GM19395 (cell line): ENCODE measurements at regions not wholly inside any gene's neighbourhood (a gene's known extent, or its start where the extent isn't known, plus 50 kb on each side); places are given as distances from the start of the nearest gene placed in this dataset.

Source experiments
- ATAC-seq: cut with Tn5 transposase; IDR thresholded peaks from one replicate; pipeline ENCODE4 v1.9.1; 2021; ENCODE audit warnings: mild to moderate bottlenecking, moderate library complexity; ENCODE audit not compliant: unreplicated experiment

DNA sequence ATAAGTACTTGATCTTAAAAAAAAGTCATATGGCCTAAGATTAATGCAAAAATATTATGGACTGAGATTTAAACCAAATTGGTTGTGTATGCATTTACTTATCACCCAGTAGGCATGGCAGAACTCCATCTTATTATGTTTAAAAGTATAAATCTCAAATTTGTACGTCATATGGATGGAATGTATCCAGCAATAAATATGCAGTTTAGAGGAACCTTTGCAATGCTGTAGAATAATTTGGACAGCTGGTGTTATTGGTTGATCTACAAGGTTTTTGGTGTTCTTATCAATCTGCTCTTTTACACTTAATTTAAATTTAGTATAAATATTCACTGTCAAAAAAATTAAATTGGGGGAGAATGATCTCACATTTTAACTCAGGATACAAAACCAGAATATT, 640.2 kb downstream of the SATB2 start:
- no peak for ATAC-seq

DNA sequence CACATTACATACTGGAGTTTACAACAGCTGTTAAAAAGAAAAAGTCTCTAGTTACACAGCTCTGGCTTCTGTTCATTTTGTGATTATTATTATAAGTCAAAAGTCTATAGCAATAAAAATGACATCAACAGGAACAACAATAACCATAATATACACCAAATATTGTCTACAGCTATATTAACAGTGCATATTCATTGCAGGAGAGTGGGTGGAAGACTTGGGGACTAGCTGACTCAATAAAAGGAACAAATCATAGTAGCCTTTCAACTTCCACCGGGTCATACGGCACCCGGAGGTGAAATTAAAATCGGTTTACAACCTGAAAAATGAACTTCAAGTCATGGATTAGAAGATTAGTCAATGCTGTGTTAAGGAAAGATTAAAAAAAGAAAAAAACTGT, 642.1 kb downstream of the SATB2 start:
- no peak for ATAC-seq

DNA sequence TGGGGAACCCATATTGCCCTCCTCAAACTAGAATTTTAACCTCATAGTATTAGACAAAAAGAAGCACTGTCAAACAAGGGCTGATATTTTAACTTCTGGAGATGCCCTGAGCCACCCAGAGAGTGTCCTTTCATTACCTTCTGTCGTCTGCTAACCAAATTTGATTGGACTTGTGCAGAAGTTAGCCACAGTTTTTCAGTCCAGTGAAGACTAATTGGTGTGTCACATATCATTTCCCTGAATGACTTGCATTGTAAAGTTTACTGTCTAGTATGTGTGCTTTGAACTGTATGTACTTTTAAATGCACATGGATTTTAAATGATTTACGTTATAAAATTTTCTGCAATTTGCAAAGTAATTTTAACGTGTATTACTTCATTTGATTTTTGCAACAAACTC, 646.5 kb downstream of the SATB2 start:
- ATAC-seq, result no peak

DNA sequence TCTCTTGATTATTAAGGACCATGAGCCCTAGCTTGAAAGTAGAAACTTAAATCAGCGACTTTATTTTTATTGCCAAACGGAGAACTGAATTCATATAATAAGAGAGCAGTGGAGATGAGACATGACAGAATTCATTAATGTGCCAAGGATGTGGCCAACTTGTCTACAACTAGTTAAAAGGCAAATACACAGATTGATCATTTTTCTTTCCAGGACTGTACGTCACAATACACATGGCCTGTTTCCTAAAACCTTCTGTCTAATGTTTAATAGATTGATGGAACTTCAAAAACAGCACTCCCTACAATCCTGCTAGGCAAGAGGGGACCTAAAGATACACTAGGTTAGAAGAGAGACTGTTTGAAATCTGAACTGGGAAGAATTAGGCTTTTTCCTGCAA, 647.8 kb downstream of the SATB2 start:
- no peak for ATAC-seq

DNA sequence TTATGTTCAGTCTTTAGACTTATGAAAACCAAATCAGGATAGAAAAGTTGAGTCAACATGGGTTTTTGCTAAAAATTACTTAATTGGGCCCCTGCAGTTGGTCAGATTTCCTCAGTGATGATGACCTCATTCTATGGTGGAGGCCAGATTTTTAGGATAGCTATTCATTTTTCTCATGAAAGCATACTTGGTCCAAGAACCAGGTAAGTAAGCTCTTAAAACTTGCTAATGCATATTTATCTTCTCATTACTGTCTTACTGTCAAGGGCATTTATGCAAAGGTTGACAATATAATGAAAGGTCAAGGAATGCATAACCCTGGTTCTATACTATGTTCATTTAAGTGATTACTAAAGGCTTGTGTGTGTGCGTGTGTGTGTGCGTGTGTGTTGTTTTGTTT, 650.6 kb downstream of the SATB2 start:
- ATAC-seq, result no peak

DNA sequence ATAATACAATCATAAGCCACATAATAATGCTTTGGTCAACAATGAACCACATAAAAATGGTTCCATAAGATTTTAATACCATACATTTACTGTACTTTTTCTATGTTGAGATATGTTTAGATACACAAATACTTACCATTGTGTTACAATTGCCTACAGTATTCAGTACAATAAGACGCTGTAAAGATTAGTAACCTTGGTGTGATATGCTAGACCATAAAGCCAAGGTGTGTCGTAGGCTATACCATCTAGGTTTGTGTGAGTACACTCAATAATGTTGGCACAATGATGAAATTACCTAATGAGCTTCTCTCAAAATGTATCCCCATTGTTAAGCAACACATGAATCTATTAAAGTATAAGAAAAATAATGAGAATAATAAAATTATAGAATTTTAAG, 662.3 kb downstream of the SATB2 start:
- no peak for ATAC-seq

DNA sequence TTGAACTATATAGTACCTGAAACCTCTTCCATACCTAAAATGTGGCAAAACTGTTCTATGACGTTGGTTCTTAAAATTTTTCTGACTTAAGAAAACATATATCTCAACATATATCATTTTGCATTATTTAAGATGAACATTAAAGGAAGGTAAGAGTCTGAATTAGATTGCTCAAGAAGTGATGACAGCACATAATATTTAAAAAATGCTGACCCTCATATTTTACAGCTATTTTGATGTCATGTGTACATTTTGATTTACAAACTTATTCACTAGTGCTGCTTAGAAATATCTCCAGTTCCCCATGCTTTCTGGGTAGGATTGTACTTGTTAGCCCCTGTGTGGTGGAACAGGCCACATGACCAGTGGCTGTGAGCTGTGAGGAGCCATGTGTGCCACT, 666.1 kb downstream of the SATB2 start:
- ATAC-seq, result no peak

DNA sequence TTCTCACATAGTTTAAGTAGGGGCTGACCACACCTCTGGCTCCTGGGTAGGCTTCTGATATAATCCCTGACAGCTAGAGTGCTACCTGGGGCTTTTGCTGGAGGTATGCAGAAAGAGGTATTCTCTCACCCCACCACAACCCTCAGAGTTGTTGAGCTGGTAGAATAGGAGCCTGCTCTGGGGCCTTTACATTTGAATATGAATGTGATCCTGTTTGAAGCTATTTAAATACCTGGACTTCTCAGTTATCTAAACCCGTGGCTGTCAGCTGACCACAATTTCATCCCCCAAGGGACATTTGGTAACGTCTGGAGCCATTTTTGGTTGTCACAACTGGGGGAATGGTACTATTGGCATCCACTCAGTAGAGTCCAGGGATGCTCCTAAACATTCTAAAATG, 669.1 kb downstream of the SATB2 start:
- ATAC-seq, result no peak

DNA sequence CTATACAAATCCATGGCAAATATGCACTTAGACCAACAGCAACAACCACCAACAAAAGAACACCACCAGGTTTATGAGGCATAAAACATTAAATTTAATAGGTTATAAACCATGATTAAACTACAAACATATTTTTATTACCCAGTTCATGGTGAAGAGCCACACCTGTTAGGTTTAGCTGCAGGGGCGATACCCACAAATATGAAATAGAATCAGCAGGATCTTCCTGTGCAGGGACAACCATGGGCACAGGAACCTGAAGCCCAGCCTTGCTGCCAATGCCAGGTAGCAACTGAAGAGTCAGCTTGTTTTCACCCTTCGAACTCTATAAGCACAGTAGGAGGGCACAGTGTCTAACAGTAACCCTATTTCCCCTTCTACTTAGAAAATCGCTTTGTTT, 675.0 kb downstream of the SATB2 start:
- no peak for ATAC-seq

DNA sequence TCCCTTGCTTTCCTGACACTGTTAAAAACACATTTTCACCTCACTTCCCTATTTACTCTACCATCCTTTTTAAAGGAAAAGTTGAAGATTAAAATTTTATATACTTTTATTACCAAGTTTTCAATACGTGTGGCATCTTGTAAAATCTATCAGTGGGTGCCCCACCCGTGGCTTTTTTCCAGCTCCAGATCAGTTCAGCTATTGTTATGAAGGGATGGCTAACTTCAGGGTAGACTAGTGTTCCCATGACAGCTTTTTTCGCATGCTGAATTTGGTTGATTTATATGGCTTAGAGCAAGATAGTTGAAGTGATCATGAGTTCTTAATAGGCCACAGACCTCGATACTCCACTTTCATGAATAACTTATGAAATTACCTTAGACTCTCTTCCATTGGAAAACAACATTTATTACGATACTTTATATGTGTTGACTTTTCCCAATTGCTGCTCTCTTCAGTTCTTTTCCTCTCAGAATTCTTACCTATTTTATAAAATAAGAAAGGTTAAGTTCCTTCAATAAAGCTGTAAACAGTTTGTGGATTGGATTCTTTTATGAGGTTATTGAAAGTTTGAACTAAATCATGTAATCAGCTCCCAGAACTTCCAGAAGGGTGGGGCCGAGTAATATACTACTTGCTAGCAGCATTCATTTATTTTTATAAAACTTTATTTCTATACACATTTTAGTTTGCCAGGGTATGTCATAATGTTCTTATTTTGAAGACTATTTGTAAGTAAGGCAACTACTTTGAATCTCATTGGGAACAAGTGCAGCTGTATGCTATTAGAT, 680.9 kb downstream of the SATB2 start:
- ATAC-seq, result no peak

DNA sequence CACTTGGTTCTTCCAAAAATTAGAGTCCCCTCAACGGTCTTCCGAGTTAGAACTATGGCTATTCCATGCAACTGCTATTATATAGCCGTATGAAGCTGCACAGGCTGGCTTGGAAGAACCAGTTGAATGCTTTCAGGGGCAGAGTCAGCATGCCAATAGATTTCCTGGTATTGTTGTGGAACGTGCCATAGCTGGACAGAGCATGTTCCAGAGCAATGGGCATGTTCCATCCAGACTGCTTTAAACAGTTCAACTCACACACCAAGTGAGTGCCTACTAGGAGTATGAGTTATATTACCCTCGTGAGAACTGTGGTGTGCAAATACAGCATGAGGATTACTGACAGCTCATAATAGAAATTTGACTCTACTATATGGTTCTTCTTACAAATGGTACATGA, 682.0 kb downstream of the SATB2 start:
- no peak for ATAC-seq

DNA sequence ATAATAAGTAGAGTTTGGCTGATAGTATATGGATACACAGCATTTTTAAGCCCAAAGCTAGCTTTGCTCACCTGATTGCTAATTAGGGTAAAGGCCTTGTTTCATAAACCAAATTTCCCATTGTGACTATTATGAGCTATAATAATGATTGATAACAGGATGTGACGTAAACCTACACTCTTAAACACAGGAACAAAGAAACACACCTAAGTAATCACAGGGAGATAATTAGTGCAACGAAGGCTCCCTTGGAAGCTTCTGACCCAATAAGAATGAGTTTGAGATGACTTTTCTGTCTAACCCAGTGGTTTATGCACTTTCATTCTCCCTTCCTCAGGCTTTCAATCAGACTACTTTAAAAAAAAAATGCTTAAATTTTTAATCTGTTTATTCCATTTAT, 683.2 kb downstream of the SATB2 start:
- ATAC-seq, result no peak

DNA sequence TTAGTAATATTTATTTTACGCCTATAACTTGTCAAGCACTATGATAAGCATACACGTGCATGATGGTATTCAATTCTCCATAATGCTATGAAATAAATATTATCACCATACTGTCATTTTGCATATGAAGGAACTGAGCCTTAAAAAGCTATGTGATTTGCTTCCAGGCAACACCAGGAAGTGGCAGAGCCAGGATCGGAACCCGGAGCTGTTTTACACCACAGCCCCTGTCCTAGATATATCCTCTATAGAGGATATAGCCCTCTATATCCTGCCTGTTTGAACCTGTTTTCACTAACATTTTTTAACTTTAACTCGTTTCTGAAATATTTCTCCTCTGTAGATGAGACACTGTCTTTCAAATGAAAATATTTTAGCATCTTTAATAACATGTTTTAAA, 690.0 kb downstream of the SATB2 start:
- no peak for ATAC-seq

DNA sequence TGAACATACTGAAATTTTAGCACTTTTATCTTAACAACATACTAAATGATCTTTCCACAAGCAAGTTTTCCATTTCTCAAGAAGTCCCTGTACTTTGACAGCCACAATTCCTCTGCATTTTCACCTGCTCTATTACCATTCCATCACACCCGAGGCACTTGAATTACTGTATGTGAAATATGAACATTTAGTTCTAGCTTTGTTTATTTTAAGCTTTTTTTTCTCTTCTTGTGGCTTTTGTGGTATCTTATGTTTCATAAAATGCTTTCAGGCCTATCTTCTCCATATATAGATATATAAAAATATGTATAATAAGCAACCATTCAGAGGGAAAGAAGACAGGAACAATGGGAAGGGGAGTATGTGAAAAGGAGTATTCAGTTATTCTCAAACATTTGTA, 693.9 kb downstream of the SATB2 start:
- ATAC-seq, result no peak

DNA sequence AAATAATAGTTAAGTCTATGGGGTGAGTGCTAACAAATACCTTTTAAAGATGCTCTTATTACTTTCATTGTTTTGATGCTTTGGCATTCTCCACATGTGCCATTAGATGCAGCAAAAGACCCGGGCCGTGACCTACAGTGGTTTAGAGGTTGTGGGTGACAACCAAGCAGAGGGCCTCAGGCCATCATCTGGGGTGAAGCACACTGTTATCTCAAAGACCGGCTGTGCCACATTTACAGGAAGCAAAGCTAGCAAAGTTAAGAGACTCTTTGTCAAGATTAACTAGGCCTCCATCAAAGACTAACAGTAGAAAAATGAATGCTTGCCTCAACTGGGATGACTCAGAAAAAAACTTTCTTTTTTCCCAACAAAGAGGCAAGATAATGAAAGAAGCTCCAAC, 695.3 kb downstream of the SATB2 start:
- no peak for ATAC-seq

DNA sequence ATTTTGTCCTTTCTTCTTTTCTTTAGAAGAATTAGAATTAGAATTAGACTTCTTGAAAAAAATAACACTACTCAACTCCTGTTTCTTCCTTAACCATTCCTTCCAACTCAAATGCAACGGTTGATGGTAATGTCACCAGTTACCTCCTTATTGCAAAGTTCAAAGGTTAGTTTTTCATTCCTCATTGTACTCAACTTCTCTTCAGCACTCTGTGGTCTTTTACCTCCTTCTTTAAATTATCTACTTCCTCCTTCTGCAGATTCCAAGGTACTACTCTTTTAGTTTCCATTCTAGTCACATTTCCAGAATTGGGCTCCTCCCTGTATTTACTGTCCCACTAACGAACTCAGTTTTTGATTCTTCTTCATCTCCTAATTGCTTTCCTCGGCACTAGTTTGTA, 700.7 kb downstream of the SATB2 start:
- no peak for ATAC-seq

DNA sequence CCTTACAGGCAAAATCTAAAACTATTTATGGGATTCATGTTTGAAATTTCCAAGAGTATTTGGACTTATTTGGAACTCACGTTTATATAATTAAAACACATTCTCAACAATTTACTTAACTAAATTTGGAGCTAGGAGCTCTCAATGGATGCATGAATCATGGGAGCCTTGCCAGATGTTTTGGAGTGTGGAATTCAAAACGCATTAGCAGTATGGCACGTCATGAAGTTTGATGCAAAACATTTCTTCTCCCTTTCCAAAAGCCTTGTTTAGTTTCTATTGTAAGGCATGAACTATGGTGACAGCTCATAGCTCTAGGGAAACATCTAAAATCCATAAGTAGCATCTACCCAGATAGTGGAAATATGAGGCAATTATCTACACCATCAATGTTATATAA, 701.6 kb downstream of the SATB2 start:
- ATAC-seq, result no peak

DNA sequence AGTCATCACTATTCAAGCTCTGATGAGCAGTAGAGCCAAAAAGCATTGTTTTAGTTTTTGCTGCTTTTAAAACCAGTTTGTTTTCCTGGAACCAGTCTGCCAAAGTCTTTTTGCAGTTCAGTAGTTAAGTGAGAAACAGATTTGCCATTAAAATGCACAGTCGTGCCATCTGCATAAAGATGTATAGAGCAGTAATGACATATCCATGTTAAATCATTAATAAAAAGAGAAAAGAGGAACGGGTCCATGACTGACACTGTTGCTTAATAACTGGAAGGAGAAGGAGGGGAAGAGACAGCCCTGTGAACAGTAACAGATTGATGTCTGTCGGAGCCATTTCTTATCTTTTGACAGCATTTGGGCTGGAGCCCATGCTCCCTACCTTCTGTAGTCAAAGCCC, 704.6 kb downstream of the SATB2 start:
- no peak for ATAC-seq

DNA sequence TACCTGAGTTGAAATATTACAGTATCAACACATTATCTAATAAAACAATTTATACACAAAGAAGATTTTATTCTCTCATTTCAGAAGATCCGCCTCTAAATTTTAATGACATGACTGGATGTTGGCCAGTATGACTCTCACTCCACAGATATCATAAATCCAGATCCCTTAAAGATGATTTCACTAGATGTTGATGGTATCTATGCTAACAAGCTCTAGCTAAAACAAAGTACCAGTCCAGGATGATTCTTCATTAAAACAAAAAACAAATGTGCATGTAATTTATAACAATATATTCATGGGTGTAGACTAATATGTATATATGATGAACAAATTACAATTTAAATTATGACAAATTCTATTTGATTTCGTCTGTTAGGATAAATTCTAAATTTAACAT, 708.4 kb downstream of the SATB2 start:
- ATAC-seq, result no peak

DNA sequence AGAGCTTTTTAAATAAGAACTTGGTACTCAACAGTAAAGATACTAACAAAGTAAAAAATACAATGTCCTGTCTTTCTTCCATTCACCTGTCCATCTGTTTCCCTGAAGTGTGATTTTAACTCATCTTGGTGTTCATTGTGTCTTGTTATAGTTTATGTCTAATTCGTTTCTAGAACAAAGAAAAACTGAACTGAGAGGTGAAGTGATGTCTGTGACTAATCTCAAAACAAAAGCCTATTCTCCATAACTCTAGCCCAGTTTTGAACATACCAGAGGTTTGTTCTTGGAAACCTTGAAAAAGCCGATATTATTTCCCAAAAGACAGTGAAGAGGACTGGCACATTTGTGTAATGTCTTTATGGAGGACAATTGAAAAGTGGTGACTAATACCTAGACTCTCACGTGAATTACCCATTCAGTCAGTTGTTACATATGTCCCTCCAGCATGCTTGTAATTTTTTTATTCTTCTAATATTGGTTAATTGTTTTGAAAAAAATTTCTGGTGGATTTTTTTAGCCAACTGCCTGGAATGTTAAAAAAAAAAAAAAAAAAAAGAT, 725.8 kb downstream of the SATB2 start:
- no peak for ATAC-seq

DNA sequence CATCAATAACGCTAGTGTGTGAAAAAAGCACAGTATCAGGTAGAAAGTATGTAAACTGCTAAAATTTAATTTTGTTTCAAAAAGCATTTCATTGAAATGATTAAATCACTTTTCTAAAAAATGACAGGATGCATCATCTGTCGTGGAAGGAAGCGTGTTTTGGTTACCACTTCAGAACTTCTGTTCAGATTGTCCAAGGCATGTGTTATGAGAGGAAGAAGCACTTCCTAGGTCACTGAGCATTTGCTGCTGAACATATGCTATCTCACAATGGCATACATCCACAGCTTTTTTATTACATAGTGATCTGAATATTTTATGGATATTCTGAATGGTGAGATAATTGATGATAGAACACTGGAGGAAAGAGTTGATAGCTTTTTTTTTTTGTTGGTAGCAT, 737.5 kb downstream of the SATB2 start:
- ATAC-seq, result no peak

DNA sequence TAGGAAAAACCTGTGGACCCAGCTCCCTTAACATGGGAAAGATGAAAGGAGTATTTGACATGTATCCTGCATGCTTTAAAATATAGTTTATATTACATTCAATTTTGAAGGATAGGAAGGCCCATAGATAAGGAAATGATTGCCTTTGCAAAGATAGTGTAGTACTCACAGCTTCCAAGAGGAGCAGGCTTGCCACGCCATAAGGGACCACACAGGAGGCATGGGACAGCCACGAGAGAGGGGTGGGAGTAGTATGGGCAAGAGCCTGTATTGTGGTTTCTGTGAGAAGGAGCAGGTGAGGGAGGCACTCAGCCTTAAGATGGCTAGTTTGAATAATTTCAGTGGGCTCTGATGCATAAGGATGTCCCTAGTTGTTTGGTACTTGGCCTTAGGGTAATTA, 740.3 kb downstream of the SATB2 start:
- ATAC-seq, result no peak

DNA sequence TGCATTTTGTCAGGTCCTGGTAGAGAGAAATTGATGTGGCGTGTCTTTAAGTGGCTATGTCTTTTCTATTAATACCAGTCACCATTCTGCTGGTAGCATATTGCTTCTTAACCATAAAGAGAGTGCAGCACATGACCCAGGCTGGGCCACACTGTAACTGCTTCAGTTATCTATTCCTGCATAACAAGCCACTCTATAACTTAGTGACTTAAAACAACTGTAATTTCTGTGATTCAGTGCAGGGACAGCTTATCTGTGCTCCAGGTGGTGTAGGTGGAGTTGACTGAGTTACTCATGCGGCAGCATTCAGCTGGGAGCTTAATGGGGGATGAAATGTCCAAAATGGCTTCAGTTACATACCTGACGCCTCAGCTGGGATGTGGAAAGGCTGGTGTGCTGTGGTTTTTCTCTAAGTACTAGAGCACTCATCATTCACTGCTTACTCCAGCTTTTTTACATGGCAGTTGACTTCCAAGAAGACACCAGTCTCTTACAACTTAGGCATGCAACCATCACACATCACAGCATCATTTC, 742.4 kb downstream of the SATB2 start:
- no peak for ATAC-seq
